CD4-positive, alpha-beta T cell (primary cell): ENCODE measurements at regions not wholly inside any gene's neighbourhood (a gene's known extent, or its start where the extent isn't known, plus 50 kb on each side); places are given as distances from the start of the nearest gene placed in this dataset.

Experiments
- ATAC-seq: fragments of 200-7000 bp; cut with Tn5 transposase; one replicate; pipeline ENCODE4 v1.10.0; 2022; ENCODE audit warnings: mild to moderate bottlenecking; ENCODE audit not compliant: poor library complexity
- CTCF ChIA-PET: fragments of 350-600 bp; sonication (Branson Sonifier 250); formaldehyde crosslinking; loops from one replicate; lab custom pipeline; 2021; ENCODE audit warnings: antibody characterized with exemption, inconsistent platforms; lab: Charles Lee
- POLR2A ChIA-PET: fragments of 350-600 bp; sonication (Branson Sonifier 250); formaldehyde crosslinking; loops from one replicate; lab custom pipeline; 2021; ENCODE audit warnings: antibody characterized with exemption, inconsistent platforms; lab: Charles Lee
- DNase-seq, 14 experiments: peaks; one replicate each; pipeline ENCODE4 v3.0.0-alpha.2; 2013 to 2020; ENCODE audit warnings: mixed read lengths in 2 of 14
- H3K27ac ChIP-seq, 2 donors: one replicate each; pipeline versions ENCODE4 v1.5.1 to v1.7.0; 2013; ENCODE audit warnings: low read length in 2 of 2, low read depth in 1 of 2, mild to moderate bottlenecking in 1 of 2
- H3K27me3 ChIP-seq, 2 experiments: 1 replicate in 1 of 2; 2 replicates in 1 of 2; pipeline versions ENCODE4 v1.6.1 to v1.7.0; 2013; ENCODE audit warnings: low read length in 2 of 2, control low read depth in 1 of 2, mild to moderate bottlenecking in 1 of 2, moderate library complexity in 1 of 2; ENCODE audit not compliant: insufficient read depth in 2 of 2, control insufficient read depth in 1 of 2
- H3K36me3 ChIP-seq: one replicate; pipeline ENCODE4 v1.6.1; 2013; ENCODE audit warnings: low read length, control low read depth; ENCODE audit not compliant: insufficient read depth
- H3K4me1 ChIP-seq: one replicate; pipeline ENCODE4 v1.6.1; 2013; ENCODE audit warnings: low read length, control low read depth; ENCODE audit not compliant: insufficient read depth
- H3K4me3 ChIP-seq: one replicate; pipeline ENCODE4 v1.5.1; 2013; ENCODE audit warnings: mild to moderate bottlenecking, low read length, moderate library complexity
- H3K9me3 ChIP-seq, 2 experiments: 1 replicate in 1 of 2; 2 replicates in 1 of 2; pipeline versions ENCODE4 v1.6.1 to v1.7.0; 2013; ENCODE audit warnings: low read length in 2 of 2, mild to moderate bottlenecking in 2 of 2, control low read depth in 1 of 2, moderate library complexity in 1 of 2; ENCODE audit not compliant: control insufficient read depth in 1 of 2, insufficient read depth in 1 of 2
- H3K27ac Mint-ChIP-seq: one replicate; pipeline ENCODE4 v1.8.0; 2020; ENCODE audit warnings: mixed read lengths
- H3K27me3 Mint-ChIP-seq: one replicate; pipeline ENCODE4 v1.8.0; 2021; ENCODE audit warnings: mixed read lengths
- H3K36me3 Mint-ChIP-seq: one replicate; pipeline ENCODE4 v1.8.0; 2021; ENCODE audit warnings: low read depth, mixed read lengths
- H3K4me1 Mint-ChIP-seq: one replicate; pipeline ENCODE4 v1.8.0; 2021; ENCODE audit warnings: low read depth, mixed read lengths
- H3K4me3 Mint-ChIP-seq: one replicate; pipeline ENCODE4 v1.8.0; 2020; ENCODE audit warnings: mild to moderate bottlenecking, mixed read lengths
- H3K9me3 Mint-ChIP-seq: one replicate; pipeline ENCODE4 v1.8.0; 2020; ENCODE audit warnings: mixed read lengths
- intact Hi-C, 2 experiments: fragments of 100-400 bp; cut with DNase I in 1 of 2; cut with micrococcal nuclease in 1 of 2; formaldehyde crosslinking; loops; one replicate each; pipeline versions ENCODE4 v1.15.1 to v1.9.0; 2023 to 2025; cut with DNase I, micrococcal nuclease
- TF ChIP-seq, protein P1 (sequence below): fragments of 200-600 bp; IDR thresholded peaks from one replicate; pipeline ENCODE4 v1.8.0; 2022; ENCODE audit warnings: antibody characterized with exemption, mild to moderate bottlenecking

DNA sequence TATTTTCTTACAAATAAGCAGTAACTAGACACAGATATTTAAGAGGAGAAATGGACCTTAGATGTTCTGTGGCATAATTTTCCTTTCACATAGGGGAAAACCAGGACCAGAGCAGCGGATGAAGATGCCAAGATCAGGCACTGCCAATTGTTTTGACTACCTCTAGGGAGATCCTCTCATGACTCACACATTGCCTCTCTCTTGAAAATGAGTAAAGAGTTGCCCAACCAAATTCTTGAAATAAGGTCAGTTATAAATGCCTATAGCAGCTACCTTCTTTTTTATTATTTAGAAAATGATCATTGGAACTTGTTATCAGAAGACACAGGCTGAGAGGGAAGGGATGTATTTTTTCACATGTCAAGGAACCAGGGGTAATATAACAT is 263.4 kb upstream of the PLEKHG7 start:
- H3K27me3 ChIP-seq, result no peaks in the 10 kb centered on the region
- H3K4me1 ChIP-seq, result no peaks in the 10 kb centered on the region
- Mint-ChIP-seq H3K27me3 (no peaks in the 10 kb centered on the region), H3K36me3 (no peaks in the 10 kb centered on the region), H3K27ac (no peak overlapping the region), H3K4me1 (peaks cover 30% of the 10 kb centered on the region), H3K4me3 (no peak overlapping the region), H3K9me3 (peaks cover 2% of the 10 kb centered on the region)
- no peak overlapping the region for H3K4me3 ChIP-seq
- CTCF ChIA-PET, result no interaction called here
- no peaks in the 10 kb centered on the region for H3K36me3 ChIP-seq
- ATAC-seq, result no peak
- intact Hi-C loops, result no loop called here
- no peak overlapping the region for H3K27ac ChIP-seq
- POLR2A ChIA-PET, result no interaction called here
- DNase-seq, result peak in 1 of 14 experiments; percentile 25
- TF ChIP-seq, protein P1, sequence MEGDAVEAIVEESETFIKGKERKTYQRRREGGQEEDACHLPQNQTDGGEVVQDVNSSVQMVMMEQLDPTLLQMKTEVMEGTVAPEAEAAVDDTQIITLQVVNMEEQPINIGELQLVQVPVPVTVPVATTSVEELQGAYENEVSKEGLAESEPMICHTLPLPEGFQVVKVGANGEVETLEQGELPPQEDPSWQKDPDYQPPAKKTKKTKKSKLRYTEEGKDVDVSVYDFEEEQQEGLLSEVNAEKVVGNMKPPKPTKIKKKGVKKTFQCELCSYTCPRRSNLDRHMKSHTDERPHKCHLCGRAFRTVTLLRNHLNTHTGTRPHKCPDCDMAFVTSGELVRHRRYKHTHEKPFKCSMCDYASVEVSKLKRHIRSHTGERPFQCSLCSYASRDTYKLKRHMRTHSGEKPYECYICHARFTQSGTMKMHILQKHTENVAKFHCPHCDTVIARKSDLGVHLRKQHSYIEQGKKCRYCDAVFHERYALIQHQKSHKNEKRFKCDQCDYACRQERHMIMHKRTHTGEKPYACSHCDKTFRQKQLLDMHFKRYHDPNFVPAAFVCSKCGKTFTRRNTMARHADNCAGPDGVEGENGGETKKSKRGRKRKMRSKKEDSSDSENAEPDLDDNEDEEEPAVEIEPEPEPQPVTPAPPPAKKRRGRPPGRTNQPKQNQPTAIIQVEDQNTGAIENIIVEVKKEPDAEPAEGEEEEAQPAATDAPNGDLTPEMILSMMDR, result no peak
- H3K9me3 ChIP-seq, result no peaks in the 10 kb centered on the region

DNA sequence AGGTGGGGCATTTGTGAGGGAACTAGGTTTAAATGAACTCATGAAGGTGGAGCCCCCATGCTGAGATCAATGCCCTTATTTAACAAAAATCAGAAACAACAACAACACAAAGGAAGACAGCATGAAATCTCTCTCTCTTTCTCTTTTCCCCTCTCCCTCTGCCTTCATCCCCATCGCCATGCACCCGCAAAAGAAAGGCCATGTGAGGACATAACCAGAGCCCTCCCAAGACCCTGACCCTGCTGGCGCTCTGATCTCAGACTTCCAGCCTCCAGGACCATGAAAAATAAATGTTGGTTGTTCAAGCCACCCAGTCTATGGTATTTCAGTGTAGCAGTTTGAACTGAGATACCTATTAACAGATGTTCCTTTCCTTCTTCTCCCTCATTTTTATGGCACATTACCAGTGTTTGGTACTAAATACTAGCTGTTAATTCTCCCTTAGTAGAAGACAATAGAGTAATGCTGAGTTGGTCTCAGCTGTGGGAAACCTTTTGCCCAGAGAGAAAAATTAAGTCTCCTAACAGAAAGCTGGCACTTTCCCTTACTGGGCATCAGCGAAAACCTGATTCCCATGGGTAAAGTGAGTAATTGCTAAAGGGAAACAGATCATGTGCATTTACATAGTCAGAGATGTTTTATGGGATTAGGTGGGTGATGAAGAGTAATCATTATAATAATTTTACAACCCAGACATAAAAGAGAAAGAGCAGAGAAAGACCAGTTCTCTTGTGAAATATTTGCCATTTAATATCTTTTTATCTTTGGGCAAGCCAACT is 264.0 kb upstream of the PLEKHG7 start:
- Mint-ChIP-seq H3K36me3 (no peaks in the 10 kb centered on the region), H3K27ac (no peak overlapping the region), H3K27me3 (no peaks in the 10 kb centered on the region), H3K4me1 (peaks cover 28% of the 10 kb centered on the region), H3K4me3 (no peak overlapping the region), H3K9me3 (peaks cover 2% of the 10 kb centered on the region)
- no peaks in the 10 kb centered on the region for H3K36me3 ChIP-seq
- no peaks in the 10 kb centered on the region for H3K4me1 ChIP-seq
- no peaks in the 10 kb centered on the region for H3K9me3 ChIP-seq
- DNase-seq (no peak), ATAC-seq (no peak)
- H3K27me3 ChIP-seq, result no peaks in the 10 kb centered on the region
- H3K4me3 ChIP-seq, result no peak overlapping the region
- no peak overlapping the region for H3K27ac ChIP-seq
- POLR2A ChIA-PET, result no interaction called here
- TF ChIP-seq, protein P1, result no peak
- intact Hi-C loops, result no loop called here
- CTCF ChIA-PET, result no interaction called here

DNA sequence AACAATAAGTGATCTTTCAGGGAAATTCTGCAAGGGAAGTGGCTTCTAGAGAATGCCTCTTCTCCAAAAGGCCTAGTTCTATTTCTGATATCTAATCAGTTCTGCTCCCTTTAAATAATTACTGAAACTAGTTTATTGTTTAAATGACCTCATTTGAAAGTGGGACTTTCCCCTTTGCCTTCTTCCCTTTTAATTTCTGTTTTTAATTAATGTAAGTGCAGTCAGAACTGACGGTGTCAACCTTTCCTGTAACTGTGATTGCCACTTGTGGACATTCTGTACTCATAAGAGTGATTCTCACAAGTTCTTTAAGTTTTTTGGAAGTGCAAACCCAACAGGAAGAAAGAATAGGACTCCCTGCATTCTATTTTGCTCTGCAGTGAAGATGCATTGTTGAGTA is 265.3 kb upstream of the PLEKHG7 start:
- ATAC-seq, result no peak
- CTCF ChIA-PET, result no interaction called here

More for the DNA sequence above, 265.3 kb upstream of the PLEKHG7 start:
- H3K27me3 ChIP-seq, result no peaks in the 10 kb centered on the region
- intact Hi-C loops, result no loop called here
- Mint-ChIP-seq H3K4me1 (peaks cover 21% of the 10 kb centered on the region), H3K4me3 (no peak overlapping the region), H3K27ac (no peak overlapping the region), H3K36me3 (no peaks in the 10 kb centered on the region), H3K9me3 (peaks cover 6% of the 10 kb centered on the region), H3K27me3 (no peaks in the 10 kb centered on the region)
- H3K9me3 ChIP-seq, result no peaks in the 10 kb centered on the region
- TF ChIP-seq, protein P1, result no peak
- no peaks in the 10 kb centered on the region for H3K4me1 ChIP-seq
- H3K4me3 ChIP-seq, result no peak overlapping the region
- H3K27ac ChIP-seq, result no peak overlapping the region
- H3K36me3 ChIP-seq, result no peaks in the 10 kb centered on the region
- DNase-seq, result peak in 1 of 14 experiments; percentile 25
- POLR2A ChIA-PET, result no interaction called here
